ENCODE measurements at regions not wholly inside any gene's neighbourhood (a gene's known extent, or its start where the extent isn't known, plus 50 kb on each side); places are given as distances from the start of the nearest gene placed in this dataset.

GRCh38 chr12:30211743-30212142 lies 428.0 kb upstream of the TMTC1 start:
- Histone ChIP-seq H3K4me3 (no peak overlapping the region), H3K9me3 (no peaks in the 10 kb centered on the region), H3K27ac (no peak overlapping the region), H3K4me1 (no peaks in the 10 kb centered on the region), H3K4me2 (no peak overlapping the region)
- ChIA-PET POLR2A (no interaction called here), CTCF (no interaction called here)
- DNase-seq (ENCODE audit: low read depth in 1 of 2, low spot score in 1 of 2): no peak
- FAIRE-seq: no peak
- no peak for TF ChIP-seq NPAS2 (CRISPR knock-in tag; IDR thresholded peaks at IDR 0.05; ENCODE audit: borderline replicate concordance)
- TF ChIP-seq HMGXB4 (CRISPR knock-in tag; IDR thresholded peaks at IDR 0.05; ENCODE audit: borderline replicate concordance): no peak
- no peak for TF ChIP-seq RCOR1 (IDR thresholded peaks at IDR 0.05; ENCODE audit: low read depth, low read length)
- no peak for TF ChIP-seq RAD21 (conservative IDR thresholded peaks at IDR 0.05 in 1 of 2, IDR thresholded peaks at IDR 0.05 in 1 of 2)
- TF ChIP-seq MYC (IDR thresholded peaks at IDR 0.05; ENCODE audit: borderline replicate concordance, low read length): no peak
- no peak for TF ChIP-seq USF2 (IDR thresholded peaks at IDR 0.05)
- TF ChIP-seq ZSCAN20 (CRISPR knock-in tag; IDR thresholded peaks at IDR 0.05): no peak
- TF ChIP-seq ATOH8 (CRISPR knock-in tag; IDR thresholded peaks at IDR 0.05; ENCODE audit: low read depth): no peak
- TF ChIP-seq PBX3 (IDR thresholded peaks at IDR 0.05): no peak
- TF ChIP-seq RFX5 (IDR thresholded peaks at IDR 0.05): no peak
- TF ChIP-seq KDM5A (IDR thresholded peaks at IDR 0.05): no peak
- no peak for TF ChIP-seq HEYL (CRISPR knock-in tag; IDR thresholded peaks at IDR 0.05)
- no peak for TF ChIP-seq ZNF302 (CRISPR knock-in tag; IDR thresholded peaks at IDR 0.05)
- no peak for TF ChIP-seq POLR2AphosphoS2 (conservative IDR thresholded peaks at IDR 0.05; ENCODE audit: low read length)
- no peak for TF ChIP-seq E2F6 (IDR thresholded peaks at IDR 0.05; ENCODE audit: borderline replicate concordance, low read depth)
- no peak for TF ChIP-seq REST (IDR thresholded peaks at IDR 0.05)
- no peak for TF ChIP-seq MAZ (IDR thresholded peaks at IDR 0.05; ENCODE audit: borderline replicate concordance, low read depth, low read length)
- TF ChIP-seq BCL3 (IDR thresholded peaks at IDR 0.05): no peak
- no peak for TF ChIP-seq CHD2 (IDR thresholded peaks at IDR 0.05; ENCODE audit: low read length, partially characterized antibody)
- TF ChIP-seq HOXA7 (CRISPR knock-in tag; IDR thresholded peaks at IDR 0.05): no peak
- 41% methylated on average over 3 of the region's 3 CpGs for WGBS (ENCODE audit: missing lambda C conversion rate)
- ATAC-seq: no peak

All from A549 (cell line).